Pancreas (tissue), 10 donors: ENCODE measurements at regions not wholly inside any gene's neighbourhood (a gene's known extent, or its start where the extent isn't known, plus 50 kb on each side); places are given as distances from the start of the nearest gene placed in this dataset.

Experiments used
- ATAC-seq, 4 donors: fragments of 200-7000 bp; cut with Tn5 transposase; one replicate each; pipeline versions ENCODE4 v1.8.0 to v1.9.1; 2020; ENCODE audit warnings: mild to moderate bottlenecking in 4 of 4, moderate library complexity in 4 of 4
- DNase-seq, 6 donors: peaks; one replicate each; pipeline ENCODE4 v3.0.0-alpha.2; 2020
- FAIRE-seq: peaks from 2 replicates; lab custom pipeline; 2012; peaks lifted over from hg19 to GRCh38; lab: Jason Lieb, UNC
- H3K27ac ChIP-seq, 4 donors: fragments of 200-600 bp; sonication (generic); 1 replicate in 3 of 4; 2 replicates in 1 of 4; pipeline versions ENCODE4 v1.5.0 to v1.8.0; 2020
- H3K27me3 ChIP-seq, 4 donors: fragments of 200-600 bp; one replicate each; pipeline ENCODE4 v1.8.0; 2021
- H3K36me3 ChIP-seq, 3 donors: fragments of 200-600 bp; sonication (generic) in 1 of 3; one replicate each; pipeline versions ENCODE4 v1.5.0 to v1.8.0; 2020 to 2021
- H3K4me1 ChIP-seq, 3 donors: fragments of 200-600 bp; one replicate each; pipeline ENCODE4 v1.8.0; 2021
- H3K4me3 ChIP-seq, 4 donors: fragments of 200-600 bp; sonication (generic) in 2 of 4; one replicate each; pipeline versions ENCODE4 v1.5.0 to v1.8.0; 2020 to 2021
- H3K9me3 ChIP-seq, 4 donors: fragments of 200-600 bp; one replicate each; pipeline ENCODE4 v1.8.0; 2021
- WGBS, 2 donors: extraction: QIAGEN DNeasy Blood & Tissue Kit; methylation state at CpG; one replicate each; pipeline ENCODE4 v1.1.7; 2013; 5-methylcytosine and 5-hydroxymethylcytosine counted together
- intact Hi-C, 3 donors: fragments of 100-400 bp; cut with DNase I; formaldehyde crosslinking; loops; one replicate each; pipeline versions ENCODE4 v1.11.1 to v1.14.2; 2022
- TF ChIP-seq, protein P1 (sequence below), 4 donors: fragments of 200-600 bp; sonication (generic) in 3 of 4; IDR thresholded peaks; one replicate each; pipeline versions ENCODE4 v1.5.0 to v1.8.0; 2021; ENCODE audit warnings: antibody characterized with exemption in 4 of 4
- donor health status: healthy with polysubstance abuse.
- donor health status: DM: no; HTN: no; CAD: no; lungs with moderate emphysema.
- donor health status: DM: no; HTN: no; CAD: no.
- donor health status: control.
- donor health status: control.
- donor health status: Bipolar disorder and iron deficiency.
- donor health status: DM: yes; HTN: yes; CAD: no.
- donor health status: DM: no; HTN: no; CAD: no.
- donor health status: DM: no; HTN: no; CAD: no.
- donor health status: DM: yes; HTN: yes; CAD: no.

DNA sequence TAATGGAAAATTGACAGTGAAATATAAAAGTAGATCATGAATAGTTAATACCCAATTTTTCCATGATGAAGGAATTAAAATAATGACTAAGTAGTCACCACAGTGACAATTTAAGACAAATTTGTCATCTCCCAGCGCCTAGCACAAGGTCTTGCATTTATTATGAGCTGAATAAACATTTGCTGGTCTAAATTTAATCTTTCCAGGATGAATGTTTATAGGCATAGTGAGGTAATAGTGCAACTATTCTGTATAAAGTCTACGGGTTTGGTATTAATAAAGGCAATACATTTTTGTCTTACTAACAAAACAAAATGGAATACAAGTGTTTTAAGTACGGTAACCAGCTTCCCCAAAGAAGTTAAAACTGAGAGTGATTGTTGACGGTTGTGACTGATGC is 209.3 kb downstream of the CD47 start:
- H3K27me3 ChIP-seq, result no peaks in the 10 kb centered on the region
- H3K27ac ChIP-seq, result no peak overlapping the region
- DNase-seq (no peak), ATAC-seq (no peak), FAIRE-seq (no peak)
- H3K36me3 ChIP-seq, result no peaks in the 10 kb centered on the region
- H3K4me1 ChIP-seq, result no peaks in the 10 kb centered on the region
- WGBS, 2 donors, result 52 to 55% methylated on average over 4 of the region's 4 CpGs
- no peak overlapping the region for H3K4me3 ChIP-seq
- intact Hi-C loops, result no loop called here
- H3K9me3 ChIP-seq, result no peaks in the 10 kb centered on the region
- TF ChIP-seq, protein P1, sequence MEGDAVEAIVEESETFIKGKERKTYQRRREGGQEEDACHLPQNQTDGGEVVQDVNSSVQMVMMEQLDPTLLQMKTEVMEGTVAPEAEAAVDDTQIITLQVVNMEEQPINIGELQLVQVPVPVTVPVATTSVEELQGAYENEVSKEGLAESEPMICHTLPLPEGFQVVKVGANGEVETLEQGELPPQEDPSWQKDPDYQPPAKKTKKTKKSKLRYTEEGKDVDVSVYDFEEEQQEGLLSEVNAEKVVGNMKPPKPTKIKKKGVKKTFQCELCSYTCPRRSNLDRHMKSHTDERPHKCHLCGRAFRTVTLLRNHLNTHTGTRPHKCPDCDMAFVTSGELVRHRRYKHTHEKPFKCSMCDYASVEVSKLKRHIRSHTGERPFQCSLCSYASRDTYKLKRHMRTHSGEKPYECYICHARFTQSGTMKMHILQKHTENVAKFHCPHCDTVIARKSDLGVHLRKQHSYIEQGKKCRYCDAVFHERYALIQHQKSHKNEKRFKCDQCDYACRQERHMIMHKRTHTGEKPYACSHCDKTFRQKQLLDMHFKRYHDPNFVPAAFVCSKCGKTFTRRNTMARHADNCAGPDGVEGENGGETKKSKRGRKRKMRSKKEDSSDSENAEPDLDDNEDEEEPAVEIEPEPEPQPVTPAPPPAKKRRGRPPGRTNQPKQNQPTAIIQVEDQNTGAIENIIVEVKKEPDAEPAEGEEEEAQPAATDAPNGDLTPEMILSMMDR (IDR thresholded peaks at IDR 0.05), result no peak

GRCh38 chr3:107880702-107881101 is 210.1 kb downstream of the CD47 start:
- H3K27me3 ChIP-seq, result no peaks in the 10 kb centered on the region
- FAIRE-seq (no peak), ATAC-seq (no peak), DNase-seq (no peak)
- no peaks in the 10 kb centered on the region for H3K4me1 ChIP-seq
- WGBS, 2 donors, result 87 to 91% methylated on average over 4 of the region's 4 CpGs
- no peak overlapping the region for H3K4me3 ChIP-seq
- intact Hi-C loops, result no loop called here
- no peaks in the 10 kb centered on the region for H3K36me3 ChIP-seq
- H3K27ac ChIP-seq, result no peak overlapping the region
- H3K9me3 ChIP-seq, result no peaks in the 10 kb centered on the region
- TF ChIP-seq, protein P1 (IDR thresholded peaks at IDR 0.05), result no peak

DNA sequence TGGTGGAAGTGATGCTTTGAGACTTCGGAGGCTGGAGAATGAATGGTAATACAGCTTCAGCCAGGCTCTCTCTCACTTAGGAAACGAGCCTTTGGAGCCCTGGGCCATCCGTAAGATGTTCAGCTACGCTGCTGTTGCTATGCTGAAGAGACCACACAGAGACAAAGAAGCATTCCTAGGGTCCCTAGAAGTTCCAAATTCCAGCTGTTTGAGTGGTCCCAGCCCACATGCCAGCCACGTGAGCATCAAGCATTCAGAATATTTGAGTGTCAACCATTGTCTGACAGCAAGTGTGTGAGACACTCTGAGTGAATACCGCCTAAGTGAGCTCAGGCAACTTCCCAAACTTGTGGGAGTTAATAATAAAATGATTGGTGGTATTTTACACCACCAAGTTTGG is 212.9 kb downstream of the CD47 start:
- no peak overlapping the region for H3K4me3 ChIP-seq
- no peaks in the 10 kb centered on the region for H3K27me3 ChIP-seq
- H3K36me3 ChIP-seq, result no peaks in the 10 kb centered on the region
- WGBS, 2 donors, result 74 to 78% methylated on average over 6 of the region's 6 CpGs
- intact Hi-C loops, result no loop called here
- no peak for ATAC-seq
- H3K27ac ChIP-seq, result no peak overlapping the region
- no peak for FAIRE-seq
- no peaks in the 10 kb centered on the region for H3K4me1 ChIP-seq
- H3K9me3 ChIP-seq, result no peaks in the 10 kb centered on the region
- TF ChIP-seq, protein P1 (IDR thresholded peaks at IDR 0.05), result no peak
- no peak for DNase-seq

DNA sequence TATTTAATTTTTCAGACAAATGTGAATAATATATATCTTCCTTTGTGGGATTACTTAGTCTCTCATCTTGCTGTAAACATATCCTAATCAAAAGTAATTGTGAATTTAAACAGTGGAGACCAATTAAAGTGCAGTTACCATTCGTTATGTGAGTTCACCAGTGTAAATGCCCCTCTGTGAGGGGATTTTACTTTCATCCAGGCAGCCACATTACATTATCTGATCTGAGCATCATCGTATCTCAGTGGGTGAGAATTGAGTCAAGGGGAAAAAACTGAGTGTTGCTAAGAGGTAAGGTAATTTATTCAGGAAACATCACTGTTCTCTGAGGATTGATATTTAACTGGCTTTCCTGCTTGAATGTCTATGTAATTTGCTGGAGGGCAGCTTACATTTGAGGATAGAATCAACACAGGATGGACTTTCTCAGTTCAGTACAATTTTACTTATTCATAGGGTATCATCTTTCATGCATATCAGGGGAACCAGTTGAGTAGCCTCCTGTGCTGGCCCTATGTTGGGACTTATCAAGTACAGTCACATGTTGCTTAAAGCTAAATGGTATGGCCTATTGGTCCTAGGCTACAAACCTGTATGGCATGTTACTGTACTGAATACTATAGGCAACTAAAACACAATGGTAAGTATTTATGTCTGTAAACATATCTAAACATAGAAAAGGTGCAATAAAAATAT is 219.7 kb downstream of the CD47 start:
- TF ChIP-seq, protein P1 (IDR thresholded peaks at IDR 0.05), result no peak
- 73 to 78% methylated on average over 2 of the region's 2 CpGs for WGBS, 2 donors
- H3K36me3 ChIP-seq, result no peaks in the 10 kb centered on the region
- no peaks in the 10 kb centered on the region for H3K9me3 ChIP-seq
- no peak for DNase-seq
- intact Hi-C loops, result no loop called here
- ATAC-seq, result no peak
- FAIRE-seq, result no peak
- H3K4me1 ChIP-seq, result no peaks in the 10 kb centered on the region
- no peak overlapping the region for H3K4me3 ChIP-seq
- no peak overlapping the region for H3K27ac ChIP-seq
- H3K27me3 ChIP-seq, result no peaks in the 10 kb centered on the region

GRCh38 chr3:107870096-107870495 is 220.7 kb downstream of the CD47 start:
- Histone ChIP-seq H3K4me1 (no peaks in the 10 kb centered on the region), H3K4me3 (no peak overlapping the region), H3K36me3 (no peaks in the 10 kb centered on the region), H3K9me3 (no peaks in the 10 kb centered on the region), H3K27ac (no peak overlapping the region), H3K27me3 (no peaks in the 10 kb centered on the region)
- no peak for DNase-seq
- no peak for ATAC-seq
- WGBS, 2 donors, result 51 to 61% methylated on average over 1 of the region's 1 CpG
- intact Hi-C loops, result no loop called here
- FAIRE-seq, result no peak
- TF ChIP-seq, protein P1 (IDR thresholded peaks at IDR 0.05), result no peak
